H9 (cell line): ENCODE measurements at regions not wholly inside any gene's neighbourhood (a gene's known extent, or its start where the extent isn't known, plus 50 kb on each side); places are given as distances from the start of the nearest gene placed in this dataset.

Source experiments
- DNase-seq: peaks from one replicate; pipeline ENCODE4 v3.0.0-alpha.2; 2017
- H2AFZ ChIP-seq: one replicate; pipeline ENCODE4 v1.6.1; 2013; ENCODE audit warnings: mild to moderate bottlenecking, low read length, control low read depth, moderate library complexity
- H2AK5ac ChIP-seq: 2 replicates; pipeline ENCODE4 v1.6.1; 2013; ENCODE audit warnings: low read length, control low read depth, mixed read lengths; ENCODE audit not compliant: insufficient read length
- H2BK120ac ChIP-seq: one replicate; pipeline ENCODE4 v1.6.1; 2013; ENCODE audit warnings: low read depth, mild to moderate bottlenecking, low read length, control low read depth, inconsistent platforms; ENCODE audit not compliant: poor library complexity, severe bottlenecking
- H2BK12ac ChIP-seq: 2 replicates; pipeline ENCODE4 v1.6.1; 2013; ENCODE audit warnings: low read length, control low read depth, mixed read lengths, low read depth; ENCODE audit not compliant: insufficient read length
- H2BK15ac ChIP-seq: 2 replicates; pipeline ENCODE4 v1.6.1; 2013; ENCODE audit warnings: low read depth, low read length, control low read depth
- H2BK20ac ChIP-seq: one replicate; pipeline ENCODE4 v1.6.1; 2013; ENCODE audit warnings: low read depth, mild to moderate bottlenecking, low read length, control low read depth, inconsistent platforms; ENCODE audit not compliant: poor library complexity, severe bottlenecking
- H2BK5ac ChIP-seq: 2 replicates; pipeline ENCODE4 v1.6.1; 2013; ENCODE audit warnings: low read length, control low read depth, mixed read lengths; ENCODE audit not compliant: insufficient read length
- H3K14ac ChIP-seq: 2 replicates; pipeline ENCODE4 v1.6.1; 2013; ENCODE audit warnings: low read length, control low read depth; ENCODE audit not compliant: insufficient read depth
- H3K18ac ChIP-seq: 2 replicates; pipeline ENCODE4 v1.6.1; 2013; ENCODE audit warnings: low read depth, mild to moderate bottlenecking, mixed read lengths, low read length, control low read depth; ENCODE audit not compliant: insufficient read length
- H3K23ac ChIP-seq: 2 replicates; pipeline ENCODE4 v1.6.1; 2013; ENCODE audit warnings: low read length, control low read depth, mixed read lengths, low read depth; ENCODE audit not compliant: insufficient read length
- H3K23me2 ChIP-seq: 2 replicates; pipeline ENCODE4 v1.6.1; 2013; ENCODE audit warnings: low read depth, mild to moderate bottlenecking, mixed read lengths, low read length, control low read depth; ENCODE audit not compliant: insufficient read length, poor library complexity, severe bottlenecking
- H3K27ac ChIP-seq: 2 replicates; pipeline ENCODE4 v1.5.1; 2013; ENCODE audit warnings: low read length, control low read depth, mixed read lengths, low read depth; ENCODE audit not compliant: insufficient read length
- H3K27me3 ChIP-seq: 2 replicates; pipeline ENCODE4 v1.6.1; 2013; ENCODE audit warnings: low read length, control low read depth, inconsistent platforms; ENCODE audit not compliant: insufficient read depth
- H3K4ac ChIP-seq: 2 replicates; pipeline ENCODE4 v1.6.1; 2013; ENCODE audit warnings: low read depth, mild to moderate bottlenecking, control low read depth, inconsistent platforms, low read length, moderate library complexity
- H3K4me1 ChIP-seq: 2 replicates; pipeline ENCODE4 v1.6.1; 2013; ENCODE audit warnings: low read length, control low read depth, inconsistent platforms; ENCODE audit not compliant: insufficient read depth
- H3K4me2 ChIP-seq: 2 replicates; pipeline ENCODE4 v1.6.1; 2013; ENCODE audit warnings: low read length, control low read depth, mixed read lengths; ENCODE audit not compliant: insufficient read length, insufficient read depth
- H3K56ac ChIP-seq: 2 replicates; pipeline ENCODE4 v1.6.1; 2013; ENCODE audit warnings: low read depth, mild to moderate bottlenecking, mixed read lengths, low read length, control low read depth; ENCODE audit not compliant: insufficient read length
- H3K79me1 ChIP-seq: 2 replicates; pipeline ENCODE4 v1.6.1; 2013; ENCODE audit warnings: low read depth, mild to moderate bottlenecking, moderate library complexity, low read length, control low read depth, inconsistent platforms; ENCODE audit not compliant: insufficient read depth, poor library complexity, severe bottlenecking
- H3K79me2 ChIP-seq: 2 replicates; pipeline ENCODE4 v1.6.1; 2013; ENCODE audit warnings: low read length, control low read depth, inconsistent platforms; ENCODE audit not compliant: insufficient read depth
- H3K9ac ChIP-seq: 2 replicates; pipeline ENCODE4 v1.6.1; 2013; ENCODE audit warnings: low read length, control low read depth, mixed read lengths; ENCODE audit not compliant: insufficient read length; ENCODE audit errors: extremely low read depth
- H3K9me3 ChIP-seq: one replicate; pipeline ENCODE4 v1.6.1; 2013; ENCODE audit warnings: low read depth, low read length, inconsistent platforms; ENCODE audit not compliant: control insufficient read depth
- H3T11ph ChIP-seq: one replicate; pipeline ENCODE4 v1.6.1; 2013; ENCODE audit warnings: mild to moderate bottlenecking, low read length, control low read depth, inconsistent platforms
- H4K20me1 ChIP-seq: one replicate; pipeline ENCODE4 v1.6.1; 2013; ENCODE audit not compliant: control insufficient read depth, insufficient read length, insufficient read depth
- H4K5ac ChIP-seq: 2 replicates; pipeline ENCODE4 v1.6.1; 2013; ENCODE audit warnings: low read depth, mild to moderate bottlenecking, mixed read lengths, low read length, control low read depth; ENCODE audit not compliant: insufficient read length
- H4K8ac ChIP-seq: replicated peaks from 2 replicates; pipeline ENCODE4 v1.6.1; 2013; ENCODE audit warnings: low read length, control low read depth, mixed read lengths, low read depth; ENCODE audit not compliant: insufficient read length
- H4K91ac ChIP-seq: 2 replicates; pipeline ENCODE4 v1.6.1; 2013; ENCODE audit warnings: low read depth, mild to moderate bottlenecking, moderate library complexity, mixed read lengths, low read length, control low read depth; ENCODE audit not compliant: insufficient read length
- H3K27ac Mint-ChIP-seq, 3 experiments: 2 replicates in 2 of 3; 3 replicates in 1 of 3; pipeline ENCODE4 v1.8.0; 2020 to 2021; ENCODE audit warnings: mixed read lengths in 3 of 3, mild to moderate bottlenecking in 1 of 3, moderate library complexity in 1 of 3
- H3K27me3 Mint-ChIP-seq: 2 replicates; pipeline ENCODE4 v1.8.0; 2021; ENCODE audit warnings: low read depth, mild to moderate bottlenecking, moderate library complexity, mixed read lengths
- H3K36me3 Mint-ChIP-seq, 3 experiments: 2 replicates in 2 of 3; 3 replicates in 1 of 3; pipeline ENCODE4 v1.8.0; 2020 to 2021; ENCODE audit warnings: low read depth in 3 of 3, mixed read lengths in 3 of 3; ENCODE audit not compliant: insufficient read depth in 1 of 3
- H3K4me1 Mint-ChIP-seq, 2 experiments: 2 replicates each; pipeline ENCODE4 v1.8.0; 2020; ENCODE audit warnings: mixed read lengths in 2 of 2
- H3K4me3 Mint-ChIP-seq, 2 experiments: 2 replicates in 1 of 2; 3 replicates in 1 of 2; pipeline ENCODE4 v1.8.0; 2020 to 2021; ENCODE audit warnings: mild to moderate bottlenecking in 2 of 2, mixed read lengths in 2 of 2, moderate library complexity in 1 of 2
- H3K9me3 Mint-ChIP-seq, 2 experiments: 2 replicates in 1 of 2; 3 replicates in 1 of 2; pipeline ENCODE4 v1.8.0; 2020; ENCODE audit warnings: mild to moderate bottlenecking in 2 of 2, mixed read lengths in 2 of 2, moderate library complexity in 1 of 2
- WGBS: extraction: QIAGEN DNeasy Blood & Tissue Kit; methylation state at CpG from one replicate; pipeline ENCODE4 v1.1.7; 2013; ENCODE audit warnings: missing lambda C conversion rate, low lambda C conversion rate, mixed read lengths; ENCODE audit not compliant: insufficient read length; ENCODE audit errors: extremely low coverage; 5-methylcytosine and 5-hydroxymethylcytosine counted together
- TF ChIP-seq, protein P1 (sequence below): fragments of 200-600 bp; sonication (generic); conservative IDR thresholded peaks from 3 replicates; pipeline ENCODE4 v1.8.0; 2021; ENCODE audit warnings: antibody characterized with exemption, mild to moderate bottlenecking

- Histone ChIP-seq H3K9ac (no peak overlapping the region), H2BK20ac (no peak overlapping the region), H3K79me2 (no peaks in the 10 kb centered on the region), H2AFZ (no peak overlapping the region), H3K79me1 (no peaks in the 10 kb centered on the region), H3K18ac (no peak overlapping the region), H4K20me1 (no peaks in the 10 kb centered on the region), H3K14ac (no peak overlapping the region), H3K9me3 (no peaks in the 10 kb centered on the region), H2AK5ac (no peak overlapping the region), H3K4me2 (no peak overlapping the region), H2BK120ac (no peak overlapping the region), H3K4ac (no peak overlapping the region), H2BK5ac (no peak overlapping the region), H4K5ac (no peak overlapping the region), H3K56ac (no peak overlapping the region), H3T11ph (no peak overlapping the region), H4K8ac (no peak overlapping the region), H3K23me2 (no peaks in the 10 kb centered on the region), H4K91ac (no peak overlapping the region), H3K27me3 (no peaks in the 10 kb centered on the region), H2BK15ac (no peak overlapping the region), H3K4me1 (peaks cover 2% of the 10 kb centered on the region; the same call in 1 of the 2 replicates), H3K23ac (no peak overlapping the region), H2BK12ac (no peak overlapping the region), H3K27ac (no peak overlapping the region)
- no peaks in the 10 kb centered on the region for H3K9me3 Mint-ChIP-seq
- no peaks in the 10 kb centered on the region for H3K27me3 Mint-ChIP-seq
- WGBS, result no CpG with 5 or more reads among the region's 2 CpGs
- TF ChIP-seq, protein P1, sequence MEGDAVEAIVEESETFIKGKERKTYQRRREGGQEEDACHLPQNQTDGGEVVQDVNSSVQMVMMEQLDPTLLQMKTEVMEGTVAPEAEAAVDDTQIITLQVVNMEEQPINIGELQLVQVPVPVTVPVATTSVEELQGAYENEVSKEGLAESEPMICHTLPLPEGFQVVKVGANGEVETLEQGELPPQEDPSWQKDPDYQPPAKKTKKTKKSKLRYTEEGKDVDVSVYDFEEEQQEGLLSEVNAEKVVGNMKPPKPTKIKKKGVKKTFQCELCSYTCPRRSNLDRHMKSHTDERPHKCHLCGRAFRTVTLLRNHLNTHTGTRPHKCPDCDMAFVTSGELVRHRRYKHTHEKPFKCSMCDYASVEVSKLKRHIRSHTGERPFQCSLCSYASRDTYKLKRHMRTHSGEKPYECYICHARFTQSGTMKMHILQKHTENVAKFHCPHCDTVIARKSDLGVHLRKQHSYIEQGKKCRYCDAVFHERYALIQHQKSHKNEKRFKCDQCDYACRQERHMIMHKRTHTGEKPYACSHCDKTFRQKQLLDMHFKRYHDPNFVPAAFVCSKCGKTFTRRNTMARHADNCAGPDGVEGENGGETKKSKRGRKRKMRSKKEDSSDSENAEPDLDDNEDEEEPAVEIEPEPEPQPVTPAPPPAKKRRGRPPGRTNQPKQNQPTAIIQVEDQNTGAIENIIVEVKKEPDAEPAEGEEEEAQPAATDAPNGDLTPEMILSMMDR, result no peak
- no peak for DNase-seq
- no peaks in the 10 kb centered on the region for H3K36me3 Mint-ChIP-seq
- H3K4me1 Mint-ChIP-seq, result peaks cover 10 to 18% of the 10 kb centered on the region in 2 experiments
- no peak overlapping the region for H3K4me3 Mint-ChIP-seq
- no peak overlapping the region for H3K27ac Mint-ChIP-seq
Measured at GRCh38 chr3:8233938-8234337, 267.7 kb upstream of the LMCD1 start.
